H1 (cell line): ENCODE measurements at regions not wholly inside any gene's neighbourhood (a gene's known extent, or its start where the extent isn't known, plus 50 kb on each side); places are given as distances from the start of the nearest gene placed in this dataset.

Source experiments
- CEBPB ChIP-seq: IDR thresholded peaks from 2 replicates; pipeline ENCODE4 v1.6.1; 2012; ENCODE audit warnings: low read depth, low read length
- CREB1 ChIP-seq: IDR thresholded peaks from 2 replicates; pipeline ENCODE4 v1.6.1; 2012; ENCODE audit warnings: inconsistent platforms
- CTCF ChIP-seq, 3 experiments: IDR thresholded peaks; 1 replicate in 2 of 3; 2 replicates in 1 of 3; pipeline versions ENCODE4 v1.5.1 to v1.6.1; 2011; ENCODE audit warnings: low read length in 3 of 3, mild to moderate bottlenecking in 3 of 3, inconsistent platforms in 2 of 3, low read depth in 1 of 3, moderate library complexity in 1 of 3; ENCODE audit not compliant: insufficient read depth in 1 of 3; ENCODE audit errors: control extremely low read depth in 1 of 3
- EZH2 ChIP-seq: fragments of 200-600 bp; sonication (generic); IDR thresholded peaks from 2 replicates; pipeline ENCODE4 v1.7.1; 2012; ENCODE audit warnings: low read depth, mild to moderate bottlenecking, moderate library complexity, low read length, inconsistent platforms; ENCODE audit not compliant: severe bottlenecking
- GTF2F1 ChIP-seq: IDR thresholded peaks from 2 replicates; pipeline ENCODE4 v1.6.1; 2012; ENCODE audit warnings: low read depth, low read length, improper control_type of control experiment, borderline replicate concordance
- KDM1A ChIP-seq: fragments of 200-600, 300-600 bp; sonication (generic); IDR thresholded peaks from 2 replicates; pipeline ENCODE4 v1.7.1; 2016; ENCODE audit warnings: mild to moderate bottlenecking, low read length, borderline replicate concordance
- KDM4A ChIP-seq: IDR thresholded peaks from one replicate; pipeline ENCODE4 v1.7.1; 2012; ENCODE audit warnings: low read depth, mild to moderate bottlenecking, moderate library complexity, low read length, inconsistent platforms; ENCODE audit not compliant: severe bottlenecking
- POLR2A ChIP-seq, 2 experiments: IDR thresholded peaks; 1 replicate in 1 of 2; 2 replicates in 1 of 2; pipeline ENCODE4 v1.6.1; 2011; ENCODE audit warnings: low read depth in 2 of 2, low read length in 2 of 2, mild to moderate bottlenecking in 2 of 2; ENCODE audit errors: control extremely low read depth in 1 of 2
- POLR2AphosphoS5 ChIP-seq: IDR thresholded peaks from 2 replicates; pipeline ENCODE4 v1.6.1; 2011; ENCODE audit warnings: low read depth, low read length
- RNF2 ChIP-seq: fragments of 200-900, 300-1000 bp; sonication (generic); IDR thresholded peaks from 2 replicates; pipeline ENCODE4 v1.7.1; 2016; ENCODE audit warnings: borderline replicate concordance, low read depth, mild to moderate bottlenecking, antibody characterized with exemption, low read length; ENCODE audit not compliant: poor library complexity, severe bottlenecking; ENCODE audit errors: missing control alignments
- SIX5 ChIP-seq: IDR thresholded peaks from 2 replicates; pipeline ENCODE4 v1.6.1; 2011; ENCODE audit warnings: mild to moderate bottlenecking, low read depth, low read length
- SUZ12 ChIP-seq: fragments of 200-600 bp; sonication (generic); IDR thresholded peaks from 2 replicates; pipeline ENCODE4 v1.6.1; 2012; ENCODE audit warnings: mild to moderate bottlenecking, inconsistent platforms, low read length, moderate library complexity, mixed read lengths
- YY1 ChIP-seq: IDR thresholded peaks from 2 replicates; pipeline ENCODE4 v1.6.1; 2011; ENCODE audit warnings: low read depth, mild to moderate bottlenecking, low read length

GRCh38 chr17:5915337-5915736 is 154.8 kb upstream of the WSCD1 start:
- TF ChIP-seq POLR2AphosphoS5, result no peak
- no peak for TF ChIP-seq KDM1A
- TF ChIP-seq SUZ12, result no peak
- TF ChIP-seq EZH2, result no peak
- no peak for TF ChIP-seq CTCF (IDR thresholded peaks at IDR 0.05; ENCODE audit: control extremely low read depth in 1 of 3, insufficient read depth in 1 of 3, low read depth in 1 of 3, low read length in 3 of 3)
- no peak for TF ChIP-seq RNF2
- no peak for TF ChIP-seq CEBPB
- no peak for TF ChIP-seq POLR2A (IDR thresholded peaks at IDR 0.05; ENCODE audit: control extremely low read depth in 1 of 2, low read depth in 2 of 2, low read length in 2 of 2)
- TF ChIP-seq SIX5, result no peak
- no peak for TF ChIP-seq CREB1
- no peak for TF ChIP-seq KDM4A
- no peak for TF ChIP-seq GTF2F1
- no peak for TF ChIP-seq YY1
